22Rv1 (cell line): ENCODE measurements at regions not wholly inside any gene's neighbourhood (a gene's known extent, or its start where the extent isn't known, plus 50 kb on each side); places are given as distances from the start of the nearest gene placed in this dataset.

ENCODE experiments used
- CTCF ChIP-seq: fragments of 450-650 bp; IDR thresholded peaks from 2 replicates; pipeline ENCODE4 v1.5.1; 2017; ENCODE audit warnings: mild to moderate bottlenecking
- ZFX ChIP-seq: fragments of 450-650 bp; IDR thresholded peaks from 2 replicates; pipeline ENCODE4 v1.6.1; 2017; ENCODE audit warnings: antibody characterized with exemption, borderline replicate concordance

GRCh38 chr10:28881171-28881882, 204.0 kb downstream of the BAMBI start:
- TF ChIP-seq CTCF = no peak
- TF ChIP-seq ZFX = no peak
